ENCODE measurements at regions not wholly inside any gene's neighbourhood (a gene's known extent, or its start where the extent isn't known, plus 50 kb on each side); places are given as distances from the start of the nearest gene placed in this dataset.

DNA sequence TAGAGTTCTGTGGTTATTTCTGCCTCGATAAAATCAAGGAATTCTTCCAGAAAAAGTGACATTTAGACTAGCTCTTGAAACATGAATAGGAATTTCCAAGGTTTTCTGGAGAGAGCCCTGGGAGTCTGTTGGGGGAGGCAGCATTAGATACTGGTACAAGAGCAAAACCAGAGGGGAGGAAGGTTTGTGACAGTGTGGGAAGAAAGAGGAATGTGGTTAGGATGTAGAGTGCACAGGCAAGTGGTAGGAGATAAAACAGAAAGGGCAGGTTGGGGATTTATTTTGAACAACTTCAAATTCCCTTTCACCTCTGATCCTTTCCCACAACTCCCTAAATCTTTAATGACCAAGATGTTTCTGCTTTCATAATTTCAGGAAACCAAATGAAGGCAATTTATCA, 588.4 kb downstream of the METTL15 start:
- no peak for TF ChIP-seq CTCF (IDR thresholded peaks at IDR 0.05)
- TF ChIP-seq POLR2A (IDR thresholded peaks at IDR 0.05) = no peak
- no peak for TF ChIP-seq POLR2AphosphoS5 (IDR thresholded peaks at IDR 0.05)
- no peak for DNase-seq (ENCODE audit: low spot score in 2 of 2)
- intact Hi-C loops (cut with DNase I; ENCODE audit: low total_unique reads) = no loop called here

GRCh38 chr11:28690746-28691145, 582.6 kb downstream of the METTL15 start:
- no peak overlapping the region for H3K4me3 ChIP-seq
- H3K9me3 ChIP-seq = peaks cover 0 to 4% of the 10 kb centered on the region in 2 donors
- DNase-seq (ENCODE audit: low spot score in 2 of 2) = no peak
- no peak overlapping the region for H3K27ac ChIP-seq
- intact Hi-C loops (cut with DNase I; ENCODE audit: low total_unique reads) = no loop called here
- no peaks in the 10 kb centered on the region for H3K36me3 ChIP-seq
- TF ChIP-seq POLR2AphosphoS5 (IDR thresholded peaks at IDR 0.05) (no peak), POLR2A (IDR thresholded peaks at IDR 0.05) (no peak), CTCF (IDR thresholded peaks at IDR 0.05) (no peak)
- no peaks in the 10 kb centered on the region for H3K4me1 ChIP-seq
- no peaks in the 10 kb centered on the region for H3K27me3 ChIP-seq

More for the DNA sequence above, 588.4 kb downstream of the METTL15 start:
- Histone ChIP-seq H3K27me3 (no peaks in the 10 kb centered on the region), H3K4me1 (no peaks in the 10 kb centered on the region), H3K27ac (no peak overlapping the region), H3K9me3 (no peaks in the 10 kb centered on the region), H3K4me3 (no peak overlapping the region), H3K36me3 (no peaks in the 10 kb centered on the region)

DNA sequence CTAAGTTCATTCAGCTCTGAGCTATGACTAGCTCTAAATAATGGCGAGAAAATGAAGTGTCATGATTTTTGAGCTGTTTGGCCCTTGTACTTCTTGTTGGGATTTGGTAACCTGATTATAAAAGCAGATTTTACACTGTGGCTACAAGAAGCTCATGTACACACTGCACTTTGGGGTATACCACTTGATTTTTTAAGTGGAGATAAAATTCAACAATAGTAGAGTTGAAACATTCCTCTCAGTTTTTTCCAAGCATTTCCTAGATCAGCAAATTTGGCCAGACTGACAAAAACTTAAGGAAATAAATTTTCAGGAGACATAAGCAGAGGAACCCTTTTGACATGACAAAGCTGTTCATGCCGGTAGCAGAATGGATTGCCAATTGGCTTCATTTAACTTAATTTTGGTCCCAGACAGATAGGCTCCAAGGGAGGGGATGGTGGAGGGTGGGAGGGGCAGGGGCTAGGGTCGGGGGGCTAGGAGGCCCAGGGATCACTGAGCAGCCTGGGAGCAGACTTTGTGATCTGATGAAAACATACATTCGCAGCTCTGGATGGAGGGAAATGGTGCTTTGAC, 575.9 kb downstream of the METTL15 start:
- no peak for DNase-seq (ENCODE audit: low spot score in 2 of 2)
- peaks cover 0 to 4% of the 10 kb centered on the region in 2 donors for H3K9me3 ChIP-seq
- TF ChIP-seq POLR2A (IDR thresholded peaks at IDR 0.05) = no peak
- no peak for TF ChIP-seq CTCF (IDR thresholded peaks at IDR 0.05)
- no peak for TF ChIP-seq POLR2AphosphoS5 (IDR thresholded peaks at IDR 0.05)
- no peaks in the 10 kb centered on the region for H3K27me3 ChIP-seq
- H3K36me3 ChIP-seq = no peaks in the 10 kb centered on the region
- intact Hi-C loops (cut with DNase I; ENCODE audit: low total_unique reads) = no loop called here
- no peak overlapping the region for H3K27ac ChIP-seq
- H3K4me3 ChIP-seq = no peak overlapping the region
- H3K4me1 ChIP-seq = no peaks in the 10 kb centered on the region

DNA sequence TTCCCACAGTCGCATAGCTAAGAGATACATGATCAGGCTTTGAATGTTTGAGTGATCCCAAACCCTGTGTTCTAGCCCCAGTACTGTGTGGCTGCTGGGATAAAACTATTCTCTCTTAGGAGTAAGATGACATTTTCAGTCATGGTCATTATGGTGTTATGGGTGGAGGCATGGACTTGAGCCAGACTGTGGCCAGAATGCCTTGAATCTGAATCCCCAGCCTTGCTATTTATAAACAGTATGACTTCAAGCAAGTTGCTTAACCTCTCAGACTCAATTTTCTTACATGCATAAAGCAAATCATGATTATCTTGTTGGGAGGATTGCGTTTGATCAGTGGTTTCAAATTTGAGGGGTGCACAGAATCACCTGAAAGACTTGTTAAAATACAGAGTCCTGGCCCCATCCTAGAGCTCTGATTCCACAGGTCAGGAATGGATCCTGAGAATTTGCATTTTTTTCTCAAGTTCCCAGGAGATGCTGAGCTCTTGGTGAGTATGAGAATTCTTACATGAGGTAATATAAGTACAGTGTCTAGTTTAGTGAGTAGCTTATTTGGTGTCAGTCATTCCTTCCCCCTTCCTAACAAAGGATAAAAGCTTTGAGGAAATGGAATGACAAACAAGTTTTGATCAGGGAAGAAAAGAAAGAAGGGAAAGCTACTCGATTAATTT, 571.7 kb downstream of the METTL15 start:
- intact Hi-C loops (cut with DNase I; ENCODE audit: low total_unique reads) = no loop called here
- H3K27ac ChIP-seq = no peak overlapping the region
- no peaks in the 10 kb centered on the region for H3K9me3 ChIP-seq
- TF ChIP-seq CTCF (IDR thresholded peaks at IDR 0.05) (no peak), POLR2AphosphoS5 (IDR thresholded peaks at IDR 0.05) (no peak), POLR2A (IDR thresholded peaks at IDR 0.05) (no peak)
- no peaks in the 10 kb centered on the region for H3K4me1 ChIP-seq
- H3K36me3 ChIP-seq = no peaks in the 10 kb centered on the region
- DNase-seq (ENCODE audit: low spot score in 2 of 2) = no peak
- no peak overlapping the region for H3K4me3 ChIP-seq
- no peaks in the 10 kb centered on the region for H3K27me3 ChIP-seq

DNA sequence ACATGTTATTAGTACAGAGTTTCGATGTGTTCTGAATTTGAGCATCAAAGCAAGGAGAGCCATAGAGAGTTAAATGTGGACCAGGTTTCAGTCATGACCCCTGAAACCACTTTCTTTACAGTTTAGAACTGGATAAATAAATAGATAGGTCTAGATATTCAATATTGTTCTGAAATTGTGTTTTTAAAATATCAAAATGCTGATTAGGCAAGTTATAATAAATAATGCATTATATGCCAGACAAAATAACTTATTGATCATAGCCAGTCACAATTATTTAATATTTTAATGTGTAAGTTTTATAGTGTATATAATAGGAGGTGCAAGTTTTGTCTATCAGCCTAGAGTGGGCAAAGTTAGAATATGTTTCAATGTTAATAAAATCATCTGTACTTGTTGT, 569.5 kb downstream of the METTL15 start:
- no peaks in the 10 kb centered on the region for H3K36me3 ChIP-seq
- no peak overlapping the region for H3K27ac ChIP-seq
- no peak overlapping the region for H3K4me3 ChIP-seq
- DNase-seq (ENCODE audit: low spot score in 2 of 2) = no peak
- no peaks in the 10 kb centered on the region for H3K9me3 ChIP-seq
- TF ChIP-seq POLR2AphosphoS5 (IDR thresholded peaks at IDR 0.05) (no peak), CTCF (IDR thresholded peaks at IDR 0.05) (no peak), POLR2A (IDR thresholded peaks at IDR 0.05) (no peak)
- no peaks in the 10 kb centered on the region for H3K4me1 ChIP-seq
- no peaks in the 10 kb centered on the region for H3K27me3 ChIP-seq
- intact Hi-C loops (cut with DNase I; ENCODE audit: low total_unique reads) = no loop called here

All from breast epithelium (tissue), 4 donors.